GM12873 (cell line): ENCODE measurements at regions not wholly inside any gene's neighbourhood (a gene's known extent, or its start where the extent isn't known, plus 50 kb on each side); places are given as distances from the start of the nearest gene placed in this dataset.
A peak's percentile ranks its signal among the peaks of the same experiment; 100 is the strongest.

Experiments used
- CTCF ChIP-seq: IDR thresholded peaks from 2 replicates; pipeline ENCODE4 v1.5.1; 2012; ENCODE audit warnings: low read depth, mild to moderate bottlenecking, moderate library complexity, low read length, control low read depth; ENCODE audit not compliant: insufficient read depth; ENCODE audit errors: missing control alignments

- no peak for TF ChIP-seq CTCF
Measured at GRCh38 chr3:115204475-115204874, 57.4 kb upstream of the ZBTB20 start.

- TF ChIP-seq CTCF, result no peak
Measured at GRCh38 chr3:115208066-115208750, 61.1 kb upstream of the ZBTB20 start.

- no peak for TF ChIP-seq CTCF
Measured at GRCh38 chr3:115211810-115212492, 64.9 kb upstream of the ZBTB20 start.

GRCh38 chr3:115212615-115213014 lies 65.5 kb upstream of the ZBTB20 start:
- no peak for TF ChIP-seq CTCF

GRCh38 chr3:115217292-115217677 lies 70.2 kb upstream of the ZBTB20 start:
- TF ChIP-seq CTCF, result no peak

GRCh38 chr3:115217678-115218451 lies 70.8 kb upstream of the ZBTB20 start:
- peak; percentile 51 for TF ChIP-seq CTCF

GRCh38 chr3:115218859-115219258 lies 71.8 kb upstream of the ZBTB20 start:
- no peak for TF ChIP-seq CTCF
